ENCODE measurements at regions not wholly inside any gene's neighbourhood (a gene's known extent, or its start where the extent isn't known, plus 50 kb on each side); places are given as distances from the start of the nearest gene placed in this dataset.

DNA sequence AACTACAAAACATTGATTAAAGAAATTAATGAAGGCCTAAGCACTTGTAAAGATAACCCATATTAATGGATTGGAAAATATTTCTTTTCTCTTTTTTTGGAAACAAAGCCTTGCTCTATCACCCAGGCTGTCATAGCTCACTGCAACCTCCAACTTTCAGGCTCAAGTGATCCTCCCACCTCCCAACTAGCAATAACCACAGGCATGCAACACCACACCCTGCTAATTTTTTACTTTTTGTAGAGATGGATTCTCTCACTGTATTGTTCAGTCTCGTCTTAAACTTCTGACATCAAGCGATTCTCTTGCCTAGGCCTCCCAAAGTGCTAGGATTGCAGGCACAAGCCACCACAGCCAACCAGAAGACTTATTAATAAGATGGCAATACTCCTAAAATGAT is 73.4 kb upstream of the NDUFV2 start:
- H3K27me3 ChIP-seq (ENCODE audit: control insufficient read depth, insufficient read depth, low read length), result no peaks in the 10 kb centered on the region
- TF ChIP-seq, protein P1, sequence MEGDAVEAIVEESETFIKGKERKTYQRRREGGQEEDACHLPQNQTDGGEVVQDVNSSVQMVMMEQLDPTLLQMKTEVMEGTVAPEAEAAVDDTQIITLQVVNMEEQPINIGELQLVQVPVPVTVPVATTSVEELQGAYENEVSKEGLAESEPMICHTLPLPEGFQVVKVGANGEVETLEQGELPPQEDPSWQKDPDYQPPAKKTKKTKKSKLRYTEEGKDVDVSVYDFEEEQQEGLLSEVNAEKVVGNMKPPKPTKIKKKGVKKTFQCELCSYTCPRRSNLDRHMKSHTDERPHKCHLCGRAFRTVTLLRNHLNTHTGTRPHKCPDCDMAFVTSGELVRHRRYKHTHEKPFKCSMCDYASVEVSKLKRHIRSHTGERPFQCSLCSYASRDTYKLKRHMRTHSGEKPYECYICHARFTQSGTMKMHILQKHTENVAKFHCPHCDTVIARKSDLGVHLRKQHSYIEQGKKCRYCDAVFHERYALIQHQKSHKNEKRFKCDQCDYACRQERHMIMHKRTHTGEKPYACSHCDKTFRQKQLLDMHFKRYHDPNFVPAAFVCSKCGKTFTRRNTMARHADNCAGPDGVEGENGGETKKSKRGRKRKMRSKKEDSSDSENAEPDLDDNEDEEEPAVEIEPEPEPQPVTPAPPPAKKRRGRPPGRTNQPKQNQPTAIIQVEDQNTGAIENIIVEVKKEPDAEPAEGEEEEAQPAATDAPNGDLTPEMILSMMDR (IDR thresholded peaks at IDR 0.05; ENCODE audit: insufficient read depth, low read depth, low read length), result no peak
- H3K4me3 ChIP-seq (ENCODE audit: low read depth, low read length), result no peak overlapping the region
- no peak for DNase-seq (ENCODE audit: low read depth)
- ChIA-PET POLR2A (no interaction called here), CTCF (no interaction called here)
- H3K36me3 ChIP-seq (ENCODE audit: control insufficient read depth, insufficient read depth, low read length), result no peaks in the 10 kb centered on the region

DNA sequence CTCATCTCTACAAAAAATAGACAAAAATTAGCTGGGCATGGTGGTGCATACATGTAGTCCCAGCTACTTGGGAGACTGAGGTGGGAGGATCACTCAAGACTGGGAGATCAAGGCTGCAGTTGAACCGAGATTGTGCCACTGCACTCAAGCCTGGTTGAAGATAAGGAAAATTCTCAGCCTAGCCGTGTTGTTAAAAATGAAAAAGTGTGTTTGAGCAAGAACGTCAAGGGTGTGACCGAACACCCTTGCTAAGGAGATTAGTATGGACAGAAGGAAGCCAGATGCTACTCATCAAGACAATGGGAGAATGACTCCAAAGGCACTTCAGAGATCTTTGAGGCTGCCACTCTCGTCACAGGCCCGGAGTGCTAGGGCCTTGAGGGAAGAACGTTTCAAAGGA is 70.0 kb upstream of the NDUFV2 start:
- POLR2A ChIA-PET, result no interaction called here
- TF ChIP-seq, protein P1 (IDR thresholded peaks at IDR 0.05; ENCODE audit: insufficient read depth, low read depth, low read length), result no peak
- CTCF ChIA-PET, result interaction anchor here (0.6 kb wide), 1 partner anchor 41 kb away, joined by 3 read pairs; no protein-coding TSS in a partner anchor
- DNase-seq (ENCODE audit: low read depth), result no peak
- Histone ChIP-seq H3K27me3 (ENCODE audit: control insufficient read depth, insufficient read depth, low read length) (no peaks in the 10 kb centered on the region), H3K4me3 (ENCODE audit: low read depth, low read length) (no peak overlapping the region), H3K36me3 (ENCODE audit: control insufficient read depth, insufficient read depth, low read length) (no peaks in the 10 kb centered on the region)

DNA sequence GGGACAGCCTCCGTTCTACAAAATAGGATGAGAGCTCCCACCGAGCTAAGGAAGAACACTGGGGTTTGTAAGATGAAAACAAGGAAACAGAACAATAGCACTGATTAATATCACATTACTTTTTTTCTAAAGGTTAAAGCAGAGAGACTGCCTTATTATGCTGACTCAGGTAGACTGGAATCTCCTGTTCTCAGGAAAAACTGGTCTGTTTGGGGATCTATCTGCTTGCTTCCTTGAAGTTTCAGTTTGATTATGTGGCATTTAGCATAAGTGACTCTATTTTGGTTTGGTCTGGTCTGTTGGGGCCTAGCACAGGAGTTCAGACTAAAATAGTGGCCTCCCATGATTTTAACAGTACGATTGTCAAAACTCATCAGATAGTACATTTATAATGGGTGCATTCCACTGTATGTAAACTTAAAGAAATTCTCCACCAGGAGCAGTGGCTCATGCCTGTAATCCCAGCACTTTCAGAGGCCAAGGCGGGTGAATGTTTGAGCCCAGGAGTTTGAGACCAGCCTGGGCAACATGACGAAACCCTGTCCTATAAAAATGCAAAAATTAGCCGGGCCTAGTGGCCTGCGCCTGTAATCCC is 64.1 kb upstream of the NDUFV2 start:
- Histone ChIP-seq H3K36me3 (ENCODE audit: control insufficient read depth, insufficient read depth, low read length) (no peaks in the 10 kb centered on the region), H3K27me3 (ENCODE audit: control insufficient read depth, insufficient read depth, low read length) (no peaks in the 10 kb centered on the region), H3K4me3 (ENCODE audit: low read depth, low read length) (no peak overlapping the region)
- CTCF ChIA-PET, result interaction anchor here (0.6 kb wide), 1 partner anchor 574 kb away, joined by 3 read pairs; no protein-coding TSS in a partner anchor
- no peak for DNase-seq (ENCODE audit: low read depth)
- TF ChIP-seq, protein P1 (IDR thresholded peaks at IDR 0.05; ENCODE audit: insufficient read depth, low read depth, low read length), result no peak
- POLR2A ChIA-PET, result no interaction called here

DNA sequence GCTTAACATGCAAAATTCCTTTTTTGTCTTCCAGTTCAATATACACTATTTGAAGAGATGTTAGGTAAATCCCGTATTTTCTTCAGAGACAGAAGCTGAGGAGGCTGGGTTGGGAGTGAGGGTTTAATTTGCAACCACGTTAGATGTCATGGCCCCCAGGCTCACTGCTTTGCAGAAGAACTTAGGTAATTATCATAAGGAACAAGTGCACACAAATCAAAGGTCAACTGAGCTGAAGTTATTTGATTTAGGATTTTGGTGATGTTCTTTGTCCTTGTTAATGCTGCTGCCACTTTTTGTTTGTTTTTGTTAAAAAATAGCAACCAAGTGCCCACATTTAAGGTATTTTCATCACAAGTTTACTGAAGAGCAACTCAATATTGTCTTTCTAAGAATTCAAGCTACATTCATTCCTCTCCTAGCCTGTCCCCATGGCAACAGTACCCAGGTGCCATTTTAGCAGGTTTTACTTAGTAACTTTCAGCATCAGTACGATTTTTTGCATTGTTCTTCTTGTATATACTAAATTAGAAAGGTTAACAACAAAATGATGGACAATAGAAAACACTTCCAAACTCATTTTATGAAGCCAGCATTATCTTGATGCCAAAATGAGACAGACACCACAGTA is 62.9 kb upstream of the NDUFV2 start:
- Histone ChIP-seq H3K27me3 (ENCODE audit: control insufficient read depth, insufficient read depth, low read length) (no peaks in the 10 kb centered on the region), H3K4me3 (ENCODE audit: low read depth, low read length) (no peak overlapping the region), H3K36me3 (ENCODE audit: control insufficient read depth, insufficient read depth, low read length) (no peaks in the 10 kb centered on the region)
- ChIA-PET CTCF (interaction anchor here (0.7 kb wide), 1 partner anchor 34 kb away, joined by 3 read pairs; no protein-coding TSS in a partner anchor), POLR2A (no interaction called here)
- no peak for DNase-seq (ENCODE audit: low read depth)
- TF ChIP-seq, protein P1 (IDR thresholded peaks at IDR 0.05; ENCODE audit: insufficient read depth, low read depth, low read length), result no peak

DNA sequence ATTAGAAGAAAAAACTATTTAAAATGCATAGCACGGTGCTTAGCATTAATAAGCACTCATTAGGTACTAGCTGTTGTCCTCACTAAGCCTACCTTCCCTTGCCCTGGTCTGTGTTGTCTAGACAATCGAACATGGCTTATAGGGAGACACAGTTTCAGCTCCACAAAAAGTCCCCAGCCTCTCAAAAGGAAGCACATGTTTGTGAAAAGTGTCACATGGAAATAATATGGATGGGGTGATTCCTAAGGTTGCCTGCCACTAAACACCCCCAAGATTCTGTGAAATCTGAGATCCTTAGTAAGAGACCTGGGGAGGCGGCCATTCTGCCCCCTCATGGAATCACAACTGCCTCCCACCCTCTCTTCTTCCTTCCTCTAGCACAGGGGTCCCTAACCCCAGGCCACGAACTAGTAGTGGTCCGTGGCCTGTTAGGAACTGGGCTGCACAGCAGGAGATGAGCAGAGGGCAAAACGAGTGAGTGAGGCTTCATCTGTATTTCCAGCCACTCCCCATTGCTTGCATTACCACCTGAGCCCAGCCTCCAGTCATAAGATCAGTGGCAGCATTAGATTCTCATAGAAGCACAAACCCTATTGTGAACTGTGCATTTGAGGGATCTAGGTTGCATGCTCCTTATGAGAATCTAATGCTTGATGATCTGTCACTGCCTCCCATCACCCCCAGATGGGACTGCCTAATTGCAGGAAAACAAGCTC is 59.6 kb upstream of the NDUFV2 start:
- H3K4me3 ChIP-seq (ENCODE audit: low read depth, low read length), result no peak overlapping the region

More for the DNA sequence above, 59.6 kb upstream of the NDUFV2 start:
- ChIA-PET CTCF (interaction anchor here (0.5 to 0.6 kb wide), 2 partner anchors 70 to 311 kb away, joined by 3 read pairs; no protein-coding TSS in a partner anchor), POLR2A (no interaction called here)
- no peaks in the 10 kb centered on the region for H3K36me3 ChIP-seq (ENCODE audit: control insufficient read depth, insufficient read depth, low read length)
- TF ChIP-seq, protein P1 (IDR thresholded peaks at IDR 0.05; ENCODE audit: insufficient read depth, low read depth, low read length), result no peak
- DNase-seq (ENCODE audit: low read depth), result no peak
- no peaks in the 10 kb centered on the region for H3K27me3 ChIP-seq (ENCODE audit: control insufficient read depth, insufficient read depth, low read length)

All from BJ (cell line).